GM23338 (cell line): ENCODE measurements at regions not wholly inside any gene's neighbourhood (a gene's known extent, or its start where the extent isn't known, plus 50 kb on each side); places are given as distances from the start of the nearest gene placed in this dataset.

Experiments
- ATAC-seq: fragments of 200-7000 bp; cut with Tn5 transposase; 3 replicates; pipeline ENCODE4 v1.9.1; 2020
- DNase-seq: peaks from one replicate; pipeline ENCODE4 v3.0.0-alpha.2; 2015; ENCODE audit warnings: low spot score
- H2AFZ ChIP-seq: fragments of 200-600 bp; sonication (generic); 2 replicates; pipeline ENCODE4 v1.8.0; 2016; ENCODE audit warnings: antibody characterized with exemption, mild to moderate bottlenecking, moderate library complexity
- H3F3A ChIP-seq: fragments of 200-600 bp; sonication (generic); replicated peaks from 2 replicates; pipeline ENCODE4 v1.8.0; 2017; ENCODE audit warnings: antibody characterized with exemption, mixed run types, low read depth
- H3K27ac ChIP-seq: fragments of 200-600 bp; sonication (generic); 2 replicates; pipeline ENCODE4 v1.6.1; 2016; ENCODE audit warnings: low read depth
- H3K27me3 ChIP-seq: fragments of 200-600 bp; sonication (generic); 2 replicates; pipeline ENCODE4 v1.8.0; 2016; ENCODE audit warnings: mild to moderate bottlenecking, mixed run types, moderate library complexity; ENCODE audit not compliant: insufficient read depth
- H3K36me3 ChIP-seq: fragments of 200-600 bp; sonication (generic); 2 replicates; pipeline ENCODE4 v1.8.0; 2016; ENCODE audit warnings: mild to moderate bottlenecking; ENCODE audit not compliant: insufficient read depth
- H3K4me1 ChIP-seq: fragments of 200-600 bp; sonication (generic); 2 replicates; pipeline ENCODE4 v1.8.0; 2016; ENCODE audit warnings: mild to moderate bottlenecking, moderate library complexity; ENCODE audit not compliant: insufficient read depth
- H3K4me2 ChIP-seq: fragments of 200-600 bp; sonication (generic); 2 replicates; pipeline ENCODE4 v1.7.1; 2017; ENCODE audit warnings: mixed run types
- H3K4me3 ChIP-seq: fragments of 200-600 bp; sonication (generic); 2 replicates; pipeline ENCODE4 v1.6.1; 2016; ENCODE audit warnings: mixed run types
- H3K79me2 ChIP-seq: fragments of 200-600 bp; sonication (generic); replicated peaks from 2 replicates; pipeline ENCODE4 v1.8.0; 2017; ENCODE audit warnings: mild to moderate bottlenecking; ENCODE audit not compliant: insufficient read depth
- H3K9me2 ChIP-seq: fragments of 200-600 bp; sonication (generic); 2 replicates; pipeline ENCODE4 v1.8.0; 2017; ENCODE audit not compliant: insufficient read depth
- H4K20me1 ChIP-seq: fragments of 200-600 bp; sonication (generic); replicated peaks from 2 replicates; pipeline ENCODE4 v1.8.0; 2017; ENCODE audit warnings: mild to moderate bottlenecking; ENCODE audit not compliant: insufficient read depth
- H3K27ac Mint-ChIP-seq: 2 replicates; pipeline ENCODE4 v1.8.0; 2020; ENCODE audit warnings: inconsistent platforms, mild to moderate bottlenecking, moderate library complexity, mixed read lengths
- H3K27me3 Mint-ChIP-seq: 3 replicates; pipeline ENCODE4 v1.8.0; 2022; ENCODE audit warnings: low read depth, mild to moderate bottlenecking, moderate library complexity, mixed read lengths, inconsistent platforms; ENCODE audit not compliant: insufficient read depth, poor library complexity
- H3K36me3 Mint-ChIP-seq: 3 replicates; pipeline ENCODE4 v1.8.0; 2021; ENCODE audit warnings: low read depth, mild to moderate bottlenecking, inconsistent platforms, moderate library complexity, mixed read lengths
- H3K4me1 Mint-ChIP-seq: 3 replicates; pipeline ENCODE4 v1.8.0; 2020; ENCODE audit warnings: mild to moderate bottlenecking, inconsistent platforms, mixed read lengths
- H3K4me3 Mint-ChIP-seq: 3 replicates; pipeline ENCODE4 v1.8.0; 2021; ENCODE audit warnings: moderate library complexity, mild to moderate bottlenecking, inconsistent platforms, mixed read lengths
- H3K9me3 Mint-ChIP-seq: 3 replicates; pipeline ENCODE4 v1.8.0; 2020; ENCODE audit warnings: moderate library complexity, mild to moderate bottlenecking, inconsistent platforms, mixed read lengths
- CTCF ChIP-seq, 2 experiments: fragments of 200-600 bp in 1 of 2; sonication (generic) in 1 of 2; conservative IDR thresholded peaks; 2 replicates each; pipeline versions ENCODE4 v1.5.1 to v1.6.1; 2016 to 2017; ENCODE audit warnings: antibody characterized with exemption in 2 of 2, low read depth in 2 of 2, mild to moderate bottlenecking in 2 of 2, moderate library complexity in 1 of 2
- ETS1 ChIP-seq: IDR thresholded peaks from 2 replicates; pipeline ENCODE4 v1.6.1; 2016; ENCODE audit warnings: antibody characterized with exemption
- EZH2 ChIP-seq: fragments of 200-600 bp; sonication (generic); IDR thresholded peaks from one replicate; pipeline ENCODE4 v1.8.0; 2017; ENCODE audit warnings: antibody characterized with exemption, mild to moderate bottlenecking, low read depth; ENCODE audit not compliant: unreplicated experiment
- JUNB ChIP-seq: IDR thresholded peaks from one replicate; pipeline ENCODE4 v1.6.1; 2016; ENCODE audit warnings: antibody characterized with exemption; ENCODE audit not compliant: unreplicated experiment
- POLR2AphosphoS5 ChIP-seq: IDR thresholded peaks from 2 replicates; pipeline ENCODE4 v1.6.1; 2016; ENCODE audit warnings: antibody characterized with exemption, low read depth
- REST ChIP-seq: IDR thresholded peaks from one replicate; pipeline ENCODE4 v1.6.1; 2018; ENCODE audit warnings: antibody characterized with exemption; ENCODE audit not compliant: unreplicated experiment
- STAT1 ChIP-seq: IDR thresholded peaks from one replicate; pipeline ENCODE4 v1.6.1; 2016; ENCODE audit warnings: antibody characterized with exemption; ENCODE audit not compliant: unreplicated experiment
- ZNF462 ChIP-seq: fragments of 250-450 bp; sonication (Bioruptor Pico); IDR thresholded peaks from 2 replicates; pipeline ENCODE4 v1.5.0; 2020; ENCODE audit warnings: mild to moderate bottlenecking, moderate library complexity

- H2AFZ ChIP-seq, result no peak overlapping the region
- Mint-ChIP-seq H3K36me3 (no peaks in the 10 kb centered on the region), H3K27me3 (no peaks in the 10 kb centered on the region), H3K4me3 (no peak overlapping the region), H3K4me1 (no peaks in the 10 kb centered on the region), H3K9me3 (no peaks in the 10 kb centered on the region; the same call in 2 of the 3 replicates), H3K27ac (no peak overlapping the region)
- DNase-seq (no peak), ATAC-seq (no peak)
- no peak overlapping the region for H3K4me2 ChIP-seq
- TF ChIP-seq POLR2AphosphoS5 (no peak), CTCF (conservative IDR thresholded peaks at IDR 0.05; ENCODE audit: low read depth in 2 of 2) (no peak), REST (no peak), JUNB (no peak), STAT1 (no peak), ZNF462 (CRISPR knock-in tag) (no peak), ETS1 (no peak), EZH2 (no peak)
- H3K9me2 ChIP-seq, result no peaks in the 10 kb centered on the region; the same call in 1 of the 2 replicates
- no peaks in the 10 kb centered on the region for H3K79me2 ChIP-seq
- H4K20me1 ChIP-seq, result no peaks in the 10 kb centered on the region
- no peaks in the 10 kb centered on the region for H3F3A ChIP-seq
- H3K27me3 ChIP-seq, result no peaks in the 10 kb centered on the region
- H3K4me1 ChIP-seq, result no peaks in the 10 kb centered on the region
- no peak overlapping the region for H3K27ac ChIP-seq
- no peak overlapping the region for H3K4me3 ChIP-seq
- no peaks in the 10 kb centered on the region for H3K36me3 ChIP-seq
Observed at GRCh38 chr11:103566116-103566515, 456.9 kb downstream of the DYNC2H1 start.
